ENCODE measurements at regions not wholly inside any gene's neighbourhood (a gene's known extent, or its start where the extent isn't known, plus 50 kb on each side); places are given as distances from the start of the nearest gene placed in this dataset.

DNA sequence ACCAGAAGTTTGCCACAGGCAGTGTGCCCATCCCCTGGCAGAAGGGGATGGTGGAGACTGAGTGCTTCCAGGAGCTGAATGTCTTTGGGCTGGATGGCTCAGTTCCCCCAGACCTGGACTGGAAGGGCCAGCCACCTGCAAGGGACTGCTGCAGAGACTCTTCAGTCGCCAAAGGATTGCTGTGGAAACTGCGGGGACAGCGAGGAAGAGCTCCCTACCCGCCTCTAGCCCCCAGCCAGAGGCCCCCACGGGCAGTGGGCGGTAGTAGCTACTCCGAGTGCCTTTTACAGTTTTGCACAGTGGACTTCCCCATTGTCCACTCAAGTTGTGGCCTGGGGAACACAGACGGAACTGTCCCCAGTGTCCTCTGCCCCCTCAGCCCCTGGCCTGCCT is 138.5 kb downstream of the ZDHHC20 start:
- no peak for DNase-seq

DNA sequence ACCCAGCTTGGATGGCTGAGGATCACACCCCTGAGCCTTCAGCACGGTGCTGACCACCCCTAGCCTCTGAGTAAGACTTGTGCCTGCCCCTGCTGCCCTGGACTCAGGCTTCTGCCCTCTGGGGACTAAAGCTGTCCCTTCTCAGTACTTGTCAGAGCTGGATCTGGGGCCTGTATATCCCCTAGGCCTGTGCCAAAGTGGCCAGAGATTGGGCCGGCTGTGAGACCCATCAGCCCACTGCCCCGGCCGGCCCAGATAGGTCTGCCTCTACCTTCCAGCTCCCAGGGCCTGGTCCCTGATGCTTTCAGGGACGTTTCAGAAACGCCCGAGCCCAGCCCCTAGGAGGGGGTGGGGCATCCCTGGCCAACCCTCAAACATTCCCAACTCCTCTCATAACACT is 137.8 kb downstream of the ZDHHC20 start:
- DNase-seq, result no peak

DNA sequence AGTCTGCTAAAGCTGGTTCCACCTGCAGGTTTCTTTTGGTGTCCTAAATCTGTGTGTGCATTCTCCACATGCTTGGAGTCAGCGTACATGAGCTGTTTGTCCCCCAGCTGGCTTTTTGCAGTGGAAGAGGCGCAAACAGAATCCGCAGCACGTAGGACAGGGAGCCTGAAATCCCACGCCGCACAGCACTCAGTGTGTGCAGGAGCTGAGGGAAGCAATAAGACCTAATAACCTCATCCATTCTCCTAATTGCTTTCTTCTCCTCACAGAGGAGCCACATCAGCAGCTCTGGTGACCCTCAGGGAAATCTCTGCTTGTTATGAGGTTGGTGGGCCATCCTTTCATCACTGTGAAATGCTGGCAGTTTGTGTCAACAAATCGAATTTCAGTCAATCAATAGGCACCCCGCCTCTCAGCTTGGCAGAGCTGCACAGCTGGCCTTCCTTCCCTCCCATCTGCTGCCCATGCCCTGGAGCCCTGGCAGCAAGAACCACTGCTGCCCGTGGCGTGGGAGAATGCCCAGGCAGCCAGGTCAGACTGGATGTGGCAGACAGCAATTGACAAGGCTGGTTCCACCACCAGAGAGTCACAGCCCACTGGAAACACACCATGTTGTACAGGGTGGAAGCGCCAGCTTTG is 136.7 kb downstream of the ZDHHC20 start:
- no peak for DNase-seq

All from activated CD8-positive, alpha-beta memory T cell treated with anti-CD3 and anti-CD28 coated beads, Interleukin-2, amount 50 U/mL, for 48 hours (primary cell).